Activated CD4-positive, alpha-beta T cell treated with anti-CD3 and anti-CD28 coated beads for 36 hours (primary cell): ENCODE measurements at regions not wholly inside any gene's neighbourhood (a gene's known extent, or its start where the extent isn't known, plus 50 kb on each side); places are given as distances from the start of the nearest gene placed in this dataset.

Source experiments
- ATAC-seq: fragments of 200-7000 bp; cut with Tn5 transposase; one replicate; pipeline ENCODE4 v1.10.0; 2021; ENCODE audit warnings: mild to moderate bottlenecking, moderate library complexity
- CTCF ChIA-PET: fragments of 350-600 bp; sonication (Branson Sonifier 250); formaldehyde crosslinking; loops from one replicate; lab custom pipeline; 2021; ENCODE audit warnings: antibody characterized with exemption; lab: Charles Lee
- POLR2A ChIA-PET: fragments of 350-600 bp; sonication (Branson Sonifier 250); formaldehyde crosslinking; loops from one replicate; lab custom pipeline; 2021; ENCODE audit warnings: antibody characterized with exemption, inconsistent platforms; lab: Charles Lee
- DNase-seq: peaks from one replicate; pipeline ENCODE4 v3.0.0-alpha.2; 2020
- H3K27ac Mint-ChIP-seq: one replicate; pipeline ENCODE4 v1.8.0; 2021; ENCODE audit warnings: mixed read lengths
- H3K27me3 Mint-ChIP-seq: one replicate; pipeline ENCODE4 v1.8.0; 2021; ENCODE audit warnings: mixed read lengths
- H3K36me3 Mint-ChIP-seq: one replicate; pipeline ENCODE4 v1.8.0; 2021; ENCODE audit warnings: low read depth, mixed read lengths
- H3K4me1 Mint-ChIP-seq: one replicate; pipeline ENCODE4 v1.8.0; 2021; ENCODE audit warnings: mixed read lengths
- H3K4me3 Mint-ChIP-seq: one replicate; pipeline ENCODE4 v1.8.0; 2021; ENCODE audit warnings: mild to moderate bottlenecking, moderate library complexity, mixed read lengths
- H3K9me3 Mint-ChIP-seq: one replicate; pipeline ENCODE4 v1.8.0; 2021; ENCODE audit warnings: low read depth, mixed read lengths
- intact Hi-C, 2 experiments: fragments of 100-400 bp; cut with DNase I in 1 of 2; cut with micrococcal nuclease in 1 of 2; formaldehyde crosslinking; loops; one replicate each; pipeline versions ENCODE4 v1.14.2 to v1.15.1; 2022 to 2024; cut with DNase I, micrococcal nuclease

- no peaks in the 10 kb centered on the region for H3K4me1 Mint-ChIP-seq
- H3K27ac Mint-ChIP-seq = no peak overlapping the region
- no peaks in the 10 kb centered on the region for H3K36me3 Mint-ChIP-seq
- ChIA-PET POLR2A (no interaction called here), CTCF (no interaction called here)
- intact Hi-C loops = loop anchor here in 1 of 2 experiments (10.0 kb wide), 1 partner anchor 235 kb away; no protein-coding TSS in a partner anchor
- no peak overlapping the region for H3K4me3 Mint-ChIP-seq
- DNase-seq (no peak), ATAC-seq (no peak)
- H3K27me3 Mint-ChIP-seq = no peaks in the 10 kb centered on the region
- H3K9me3 Mint-ChIP-seq = no peaks in the 10 kb centered on the region
Observed at GRCh38 chr3:146339349-146339748, 88.4 kb upstream of the PLSCR4 start.

- no peak for ATAC-seq
- H3K27me3 Mint-ChIP-seq = no peaks in the 10 kb centered on the region
- H3K27ac Mint-ChIP-seq = no peak overlapping the region
- POLR2A ChIA-PET = no interaction called here
- DNase-seq = no peak
- H3K9me3 Mint-ChIP-seq = no peaks in the 10 kb centered on the region
- no peak overlapping the region for H3K4me3 Mint-ChIP-seq
- no peaks in the 10 kb centered on the region for H3K36me3 Mint-ChIP-seq
- CTCF ChIA-PET = no interaction called here
- intact Hi-C loops = loop anchor here in 1 of 2 experiments (10.0 kb wide), 1 partner anchor 237 kb away; no protein-coding TSS in a partner anchor
- H3K4me1 Mint-ChIP-seq = no peaks in the 10 kb centered on the region
Observed at GRCh38 chr3:146337991-146338390, 87.1 kb upstream of the PLSCR4 start.

GRCh38 chr3:146335386-146335785 is 84.5 kb upstream of the PLSCR4 start:
- CTCF ChIA-PET = no interaction called here
- H3K4me1 Mint-ChIP-seq = no peaks in the 10 kb centered on the region
- POLR2A ChIA-PET = no interaction called here
- no peaks in the 10 kb centered on the region for H3K27me3 Mint-ChIP-seq
- intact Hi-C loops = loop anchor here in 1 of 2 experiments (10.0 kb wide), 1 partner anchor 239 kb away; no protein-coding TSS in a partner anchor
- ATAC-seq (no peak), DNase-seq (no peak)
- H3K4me3 Mint-ChIP-seq = no peak overlapping the region
- no peak overlapping the region for H3K27ac Mint-ChIP-seq
- H3K9me3 Mint-ChIP-seq = no peaks in the 10 kb centered on the region
- no peaks in the 10 kb centered on the region for H3K36me3 Mint-ChIP-seq

- Mint-ChIP-seq H3K4me1 (no peaks in the 10 kb centered on the region), H3K4me3 (no peak overlapping the region), H3K27me3 (no peaks in the 10 kb centered on the region), H3K36me3 (no peaks in the 10 kb centered on the region), H3K9me3 (no peaks in the 10 kb centered on the region), H3K27ac (no peak overlapping the region)
- DNase-seq (no peak), ATAC-seq (no peak)
- ChIA-PET POLR2A (no interaction called here), CTCF (no interaction called here)
- intact Hi-C loops = loop anchor here in 1 of 2 experiments (10.0 kb wide), 1 partner anchor 241 kb away; no protein-coding TSS in a partner anchor
Observed at GRCh38 chr3:146334151-146334550, 83.2 kb upstream of the PLSCR4 start.

- POLR2A ChIA-PET = no interaction called here
Observed at GRCh38 chr3:146331967-146332366, 81.1 kb upstream of the PLSCR4 start.

GRCh38 chr3:146326875-146327543 is 76.1 kb upstream of the PLSCR4 start:
- DNase-seq (no peak), ATAC-seq (no peak)
- Mint-ChIP-seq H3K4me1 (no peaks in the 10 kb centered on the region), H3K27me3 (peaks cover 4% of the 10 kb centered on the region), H3K36me3 (no peaks in the 10 kb centered on the region), H3K27ac (no peak overlapping the region), H3K4me3 (no peak overlapping the region), H3K9me3 (no peaks in the 10 kb centered on the region)
- CTCF ChIA-PET = interaction anchor here (0.5 to 1.3 kb wide), 8 partner anchors 20 to 263 kb away, joined by 3 to 8 read pairs (median 4); no protein-coding TSS in a partner anchor
- POLR2A ChIA-PET = no interaction called here
- intact Hi-C loops = loop anchor here (1.0 to 10.0 kb wide), 4 partner anchors 108 to 262 kb away; no protein-coding TSS in a partner anchor

More at GRCh38 chr3:146331967-146332366, 81.1 kb upstream of the PLSCR4 start:
- Mint-ChIP-seq H3K4me3 (no peak overlapping the region), H3K27ac (no peak overlapping the region), H3K4me1 (no peaks in the 10 kb centered on the region), H3K9me3 (no peaks in the 10 kb centered on the region), H3K27me3 (peaks cover 4% of the 10 kb centered on the region), H3K36me3 (no peaks in the 10 kb centered on the region)
- DNase-seq (no peak), ATAC-seq (no peak)
- intact Hi-C loops = loop anchor here in 1 of 2 experiments (10.0 kb wide), 1 partner anchor 243 kb away; no protein-coding TSS in a partner anchor
- CTCF ChIA-PET = interaction anchor here (1.1 kb wide), 1 partner anchor 142 kb away, joined by 3 read pairs; no protein-coding TSS in a partner anchor

GRCh38 chr3:146325170-146325569 is 74.3 kb upstream of the PLSCR4 start:
- DNase-seq (no peak), ATAC-seq (no peak)
- ChIA-PET POLR2A (no interaction called here), CTCF (no interaction called here)
- H3K27me3 Mint-ChIP-seq = peaks cover 4% of the 10 kb centered on the region
- H3K4me3 Mint-ChIP-seq = no peak overlapping the region
- H3K27ac Mint-ChIP-seq = no peak overlapping the region
- H3K36me3 Mint-ChIP-seq = no peaks in the 10 kb centered on the region
- intact Hi-C loops = loop anchor here (5.0 to 10.0 kb wide), 3 partner anchors 108 to 260 kb away; no protein-coding TSS in a partner anchor
- H3K4me1 Mint-ChIP-seq = no peaks in the 10 kb centered on the region
- no peaks in the 10 kb centered on the region for H3K9me3 Mint-ChIP-seq

GRCh38 chr3:146322216-146322817 is 71.4 kb upstream of the PLSCR4 start:
- ATAC-seq = no peak

GRCh38 chr3:146314871-146315270 is 64.0 kb upstream of the PLSCR4 start:
- ChIA-PET POLR2A (no interaction called here), CTCF (no interaction called here)
- no peaks in the 10 kb centered on the region for H3K27me3 Mint-ChIP-seq
- no peak overlapping the region for H3K4me3 Mint-ChIP-seq
- DNase-seq (no peak), ATAC-seq (no peak)
- no peaks in the 10 kb centered on the region for H3K4me1 Mint-ChIP-seq
- intact Hi-C loops = no loop called here
- peaks cover 2% of the 10 kb centered on the region for H3K9me3 Mint-ChIP-seq
- no peaks in the 10 kb centered on the region for H3K36me3 Mint-ChIP-seq
- H3K27ac Mint-ChIP-seq = no peak overlapping the region

More at GRCh38 chr3:146322216-146322817, 71.4 kb upstream of the PLSCR4 start:
- Mint-ChIP-seq H3K27ac (no peak overlapping the region), H3K27me3 (no peaks in the 10 kb centered on the region), H3K4me1 (no peaks in the 10 kb centered on the region), H3K4me3 (no peak overlapping the region), H3K36me3 (no peaks in the 10 kb centered on the region), H3K9me3 (peaks cover 2% of the 10 kb centered on the region)
- POLR2A ChIA-PET = no interaction called here
- DNase-seq = no peak
- CTCF ChIA-PET = no interaction called here
- intact Hi-C loops = loop anchor here in 1 of 2 experiments (10.0 kb wide), 1 partner anchor 258 kb away; no protein-coding TSS in a partner anchor

- Mint-ChIP-seq H3K4me1 (no peaks in the 10 kb centered on the region), H3K4me3 (no peak overlapping the region), H3K9me3 (peaks cover under 1% of the 10 kb centered on the region), H3K36me3 (no peaks in the 10 kb centered on the region), H3K27me3 (no peaks in the 10 kb centered on the region), H3K27ac (no peak overlapping the region)
- DNase-seq (no peak), ATAC-seq (no peak)
- ChIA-PET CTCF (no interaction called here), POLR2A (no interaction called here)
- intact Hi-C loops = no loop called here
Observed at GRCh38 chr3:146313746-146314111, 62.8 kb upstream of the PLSCR4 start.

- Mint-ChIP-seq H3K4me3 (no peak overlapping the region), H3K27me3 (no peaks in the 10 kb centered on the region), H3K9me3 (no peaks in the 10 kb centered on the region), H3K27ac (no peak overlapping the region), H3K4me1 (no peaks in the 10 kb centered on the region), H3K36me3 (no peaks in the 10 kb centered on the region)
- intact Hi-C loops = no loop called here
- ChIA-PET CTCF (no interaction called here), POLR2A (no interaction called here)
- ATAC-seq = no peak
- DNase-seq = no peak
Observed at GRCh38 chr3:146313031-146313745, 62.3 kb upstream of the PLSCR4 start.
